ENCODE measurements at regions not wholly inside any gene's neighbourhood (a gene's known extent, or its start where the extent isn't known, plus 50 kb on each side); places are given as distances from the start of the nearest gene placed in this dataset.
"Not testable (repeated sequence)": the region's sequence is repeated elsewhere in the genome, so short reads cannot be mapped to it uniquely, and the experiment has no call there.

DNA sequence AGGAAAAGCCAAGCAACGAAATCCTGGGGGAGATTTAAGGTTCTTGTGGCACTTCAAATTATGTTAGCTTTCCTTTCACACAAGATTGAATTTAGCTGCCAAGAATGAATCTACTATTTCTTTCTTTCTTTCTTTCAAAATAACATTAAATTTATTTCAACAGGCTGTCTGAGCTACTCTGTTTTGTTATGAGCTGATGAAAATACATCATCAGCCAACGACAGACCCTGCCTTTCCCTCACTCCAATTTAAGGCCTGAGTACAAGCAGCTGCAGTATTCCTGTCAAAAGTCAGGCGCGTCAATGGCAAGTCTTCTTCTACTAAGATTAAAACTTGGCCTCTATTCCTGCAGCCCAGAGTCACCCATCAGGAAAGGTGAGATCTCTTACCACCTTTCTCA lies 347.7 kb upstream of the FLRT2 start:
- no peaks in the 10 kb centered on the region for H3K27me3 ChIP-seq (ENCODE audit: control insufficient read depth, insufficient read depth, low read length)
- TF ChIP-seq, protein P1, sequence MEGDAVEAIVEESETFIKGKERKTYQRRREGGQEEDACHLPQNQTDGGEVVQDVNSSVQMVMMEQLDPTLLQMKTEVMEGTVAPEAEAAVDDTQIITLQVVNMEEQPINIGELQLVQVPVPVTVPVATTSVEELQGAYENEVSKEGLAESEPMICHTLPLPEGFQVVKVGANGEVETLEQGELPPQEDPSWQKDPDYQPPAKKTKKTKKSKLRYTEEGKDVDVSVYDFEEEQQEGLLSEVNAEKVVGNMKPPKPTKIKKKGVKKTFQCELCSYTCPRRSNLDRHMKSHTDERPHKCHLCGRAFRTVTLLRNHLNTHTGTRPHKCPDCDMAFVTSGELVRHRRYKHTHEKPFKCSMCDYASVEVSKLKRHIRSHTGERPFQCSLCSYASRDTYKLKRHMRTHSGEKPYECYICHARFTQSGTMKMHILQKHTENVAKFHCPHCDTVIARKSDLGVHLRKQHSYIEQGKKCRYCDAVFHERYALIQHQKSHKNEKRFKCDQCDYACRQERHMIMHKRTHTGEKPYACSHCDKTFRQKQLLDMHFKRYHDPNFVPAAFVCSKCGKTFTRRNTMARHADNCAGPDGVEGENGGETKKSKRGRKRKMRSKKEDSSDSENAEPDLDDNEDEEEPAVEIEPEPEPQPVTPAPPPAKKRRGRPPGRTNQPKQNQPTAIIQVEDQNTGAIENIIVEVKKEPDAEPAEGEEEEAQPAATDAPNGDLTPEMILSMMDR (IDR thresholded peaks at IDR 0.05; ENCODE audit: insufficient read depth, low read length, severe bottlenecking): no peak

DNA sequence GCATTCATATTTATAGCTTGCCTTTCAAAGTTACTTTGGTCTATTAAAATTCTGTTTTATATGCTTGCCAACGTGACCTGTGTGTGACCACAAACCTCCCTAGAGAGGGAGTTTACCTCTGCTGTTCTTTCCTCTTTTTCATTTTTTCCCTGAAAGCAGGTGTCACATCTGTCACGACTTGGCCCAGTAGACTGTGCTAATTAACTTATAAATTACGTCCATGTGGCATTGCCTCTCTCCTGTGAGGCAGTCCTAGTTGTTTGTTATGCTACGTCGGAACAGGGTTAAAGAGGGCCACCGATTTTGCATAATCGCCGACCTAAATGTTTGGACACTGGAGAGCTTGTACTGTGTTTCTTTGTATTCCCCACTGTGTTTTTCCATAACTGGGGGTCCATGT lies 343.9 kb upstream of the FLRT2 start:
- no peaks in the 10 kb centered on the region for H3K36me3 ChIP-seq (ENCODE audit: control insufficient read depth, insufficient read depth, low read length)
- TF ChIP-seq, protein P1 (IDR thresholded peaks at IDR 0.05; ENCODE audit: insufficient read depth, low read length, severe bottlenecking): no peak
- DNase-seq (ENCODE audit: low read depth) (no peak), FAIRE-seq (no peak)
- no peaks in the 10 kb centered on the region for H3K27me3 ChIP-seq (ENCODE audit: control insufficient read depth, insufficient read depth, low read length)
- no peak overlapping the region for H3K4me3 ChIP-seq (ENCODE audit: low read depth, low read length)

More for the DNA sequence above, 347.7 kb upstream of the FLRT2 start:
- H3K36me3 ChIP-seq (ENCODE audit: control insufficient read depth, insufficient read depth, low read length): no peaks in the 10 kb centered on the region
- no peak for DNase-seq (ENCODE audit: low read depth)
- no peak overlapping the region for H3K4me3 ChIP-seq (ENCODE audit: low read depth, low read length)
- FAIRE-seq: no peak

DNA sequence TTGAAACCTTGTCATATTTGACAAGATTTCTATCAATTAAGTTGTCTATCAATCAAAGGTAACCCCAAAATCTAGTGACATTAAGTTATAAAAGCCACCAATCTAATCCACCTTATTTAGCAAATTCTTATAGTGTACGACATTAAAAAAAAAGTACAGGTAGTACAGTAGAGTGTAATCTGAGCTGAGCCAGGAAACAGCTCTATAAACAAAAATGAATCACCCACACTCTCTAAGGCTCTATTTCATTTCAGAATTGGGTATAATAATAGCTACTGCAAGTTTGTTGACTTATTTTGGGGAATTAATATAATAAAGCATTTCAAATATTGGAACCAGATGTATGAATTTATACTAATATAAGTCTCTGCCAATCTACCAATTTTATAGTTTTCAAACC lies 342.4 kb upstream of the FLRT2 start:
- no peak for FAIRE-seq
- Histone ChIP-seq H3K36me3 (ENCODE audit: control insufficient read depth, insufficient read depth, low read length) (no peaks in the 10 kb centered on the region), H3K4me3 (ENCODE audit: low read depth, low read length) (no peak overlapping the region), H3K27me3 (ENCODE audit: control insufficient read depth, insufficient read depth, low read length) (no peaks in the 10 kb centered on the region)
- TF ChIP-seq, protein P1 (IDR thresholded peaks at IDR 0.05; ENCODE audit: insufficient read depth, low read length, severe bottlenecking): no peak
- DNase-seq (ENCODE audit: low read depth): peak; percentile 72

DNA sequence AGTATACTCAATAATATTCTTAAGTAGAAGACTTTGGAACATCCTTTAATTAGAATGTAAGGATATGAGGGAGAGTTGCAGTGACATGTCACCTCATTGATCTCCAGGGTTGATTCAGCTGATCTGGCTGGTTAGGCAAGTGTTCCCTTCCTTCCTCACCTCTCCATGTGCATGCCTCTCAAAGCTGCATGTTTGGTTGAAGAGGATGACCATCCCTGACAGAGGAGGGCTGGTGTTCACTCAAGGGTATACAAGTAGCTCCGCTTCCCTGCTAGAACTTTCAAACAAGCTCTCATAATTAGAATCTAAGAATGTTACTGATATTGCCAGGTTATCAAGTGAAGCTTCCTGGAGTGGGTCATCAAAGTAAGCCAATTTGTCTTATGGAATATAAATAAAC lies 341.1 kb upstream of the FLRT2 start:
- H3K4me3 ChIP-seq (ENCODE audit: low read depth, low read length): no peak overlapping the region
- no peak for FAIRE-seq
- TF ChIP-seq, protein P1 (IDR thresholded peaks at IDR 0.05; ENCODE audit: insufficient read depth, low read length, severe bottlenecking): no peak
- peak; percentile 29 for DNase-seq (ENCODE audit: low read depth)
- H3K27me3 ChIP-seq (ENCODE audit: control insufficient read depth, insufficient read depth, low read length): no peaks in the 10 kb centered on the region
- no peaks in the 10 kb centered on the region for H3K36me3 ChIP-seq (ENCODE audit: control insufficient read depth, insufficient read depth, low read length)

DNA sequence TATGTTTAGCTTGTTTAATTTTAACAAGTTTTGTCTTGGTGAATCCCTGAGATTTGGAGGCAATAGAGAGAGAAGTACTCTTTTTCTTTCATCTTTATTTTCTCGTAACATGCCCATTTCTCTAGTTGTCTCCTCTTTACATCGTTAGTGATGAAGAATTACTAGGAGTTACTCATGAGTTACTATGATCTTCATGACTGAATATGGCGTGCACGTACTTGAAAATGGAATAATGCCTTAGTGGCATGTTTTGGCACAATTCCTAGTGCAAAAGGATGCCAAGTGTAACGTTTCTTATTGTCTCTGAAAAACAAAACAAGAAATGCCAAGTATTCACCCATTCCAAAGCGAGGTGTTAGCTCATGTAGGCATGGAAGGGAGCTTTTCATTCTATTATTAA lies 340.7 kb upstream of the FLRT2 start:
- not testable (repeated sequence) for H3K36me3 ChIP-seq (ENCODE audit: control insufficient read depth, insufficient read depth, low read length); H3K4me3 ChIP-seq (ENCODE audit: low read depth, low read length); H3K27me3 ChIP-seq (ENCODE audit: control insufficient read depth, insufficient read depth, low read length)
- peak; percentile 96 for FAIRE-seq
- peak; percentile 88 for DNase-seq (ENCODE audit: low read depth)

DNA sequence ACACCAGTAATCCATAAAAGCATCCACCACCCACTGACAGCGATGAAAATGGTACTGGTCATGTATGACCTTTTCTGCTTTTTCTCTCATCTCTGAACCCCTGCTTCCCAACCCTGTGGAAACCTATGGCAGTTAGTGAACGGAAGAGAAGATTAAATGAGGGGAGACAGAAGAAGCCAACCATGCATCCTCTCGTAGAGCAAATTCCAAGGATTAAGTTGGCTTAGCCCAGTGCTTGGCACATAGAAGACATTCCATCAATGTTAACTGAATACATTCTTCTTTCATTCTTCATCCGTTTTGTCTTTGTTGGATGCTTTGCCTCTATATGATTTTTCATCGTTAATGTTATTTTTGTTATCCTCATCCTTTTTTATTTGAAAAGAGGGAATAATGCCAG lies 339.7 kb upstream of the FLRT2 start:
- TF ChIP-seq, protein P1 (IDR thresholded peaks at IDR 0.05; ENCODE audit: insufficient read depth, low read length, severe bottlenecking): no peak
- Histone ChIP-seq H3K27me3 (ENCODE audit: control insufficient read depth, insufficient read depth, low read length) (no peaks in the 10 kb centered on the region), H3K4me3 (ENCODE audit: low read depth, low read length) (no peak overlapping the region), H3K36me3 (ENCODE audit: control insufficient read depth, insufficient read depth, low read length) (no peaks in the 10 kb centered on the region)
- FAIRE-seq (no peak), DNase-seq (ENCODE audit: low read depth) (no peak)
